ENCODE measurements at regions not wholly inside any gene's neighbourhood (a gene's known extent, or its start where the extent isn't known, plus 50 kb on each side); places are given as distances from the start of the nearest gene placed in this dataset.
"Not testable (repeated sequence)": the region's sequence is repeated elsewhere in the genome, so short reads cannot be mapped to it uniquely, and the experiment has no call there.

- DNase-seq: no peak
Measured at GRCh38 chr2:88865801-88866371, 174.4 kb downstream of the RPIA start.

- DNase-seq: no peak
Measured at GRCh38 chr2:88866756-88867155, 175.3 kb downstream of the RPIA start.

- no peak for DNase-seq
Measured at GRCh38 chr2:88868861-88869260, 177.4 kb downstream of the RPIA start.

GRCh38 chr2:88870267-88870839, 178.9 kb downstream of the RPIA start:
- no peak for DNase-seq

- no peak for DNase-seq
Measured at GRCh38 chr2:88871336-88871735, 179.9 kb downstream of the RPIA start.

GRCh38 chr2:88873620-88874019, 182.1 kb downstream of the RPIA start:
- DNase-seq: no peak

GRCh38 chr2:88874063-88874657, 182.7 kb downstream of the RPIA start:
- no peak for DNase-seq

- no peak for DNase-seq
Measured at GRCh38 chr2:88875736-88876135, 184.3 kb downstream of the RPIA start.

GRCh38 chr2:88880441-88880953, 189.0 kb downstream of the RPIA start:
- DNase-seq: no peak

GRCh38 chr2:88885275-88885674, 193.8 kb downstream of the RPIA start:
- DNase-seq: no peak

- no peak for DNase-seq
Measured at GRCh38 chr2:88885679-88886416, 194.4 kb downstream of the RPIA start.

GRCh38 chr2:88887466-88887865, 196.0 kb downstream of the RPIA start:
- not testable (repeated sequence) for DNase-seq

- DNase-seq: no peak
Measured at GRCh38 chr2:88892207-88892606, 200.7 kb downstream of the RPIA start.

GRCh38 chr2:88892788-88893187, 201.3 kb downstream of the RPIA start:
- DNase-seq: no peak

GRCh38 chr2:88896971-88897370, 205.5 kb downstream of the RPIA start:
- DNase-seq: no peak

- no peak for DNase-seq
Measured at GRCh38 chr2:88897715-88898114, 206.2 kb downstream of the RPIA start.

GRCh38 chr2:88903749-88904353, 212.4 kb downstream of the RPIA start:
- DNase-seq: no peak

GRCh38 chr2:88913280-88913679, 221.8 kb downstream of the RPIA start:
- DNase-seq: no peak

GRCh38 chr2:88919087-88919738, 227.7 kb downstream of the RPIA start:
- no peak for DNase-seq

GRCh38 chr2:88920399-88920798, 228.9 kb downstream of the RPIA start:
- DNase-seq: not testable (repeated sequence)

GRCh38 chr2:88924533-88924932, 233.1 kb downstream of the RPIA start:
- no peak for DNase-seq

- no peak for DNase-seq
Measured at GRCh38 chr2:88925770-88926462, 234.4 kb downstream of the RPIA start.

All from NK-92 treated with Interleukin-12 subunit alpha and Interleukin-12 subunit beta, amount 100 ng/mL, for 24 hours (cell line).